GM18873 (cell line): ENCODE measurements at regions not wholly inside any gene's neighbourhood (a gene's known extent, or its start where the extent isn't known, plus 50 kb on each side); places are given as distances from the start of the nearest gene placed in this dataset.

Experiments
- ATAC-seq: cut with Tn5 transposase; IDR thresholded peaks from one replicate; pipeline ENCODE4 v1.9.1; 2021; ENCODE audit warnings: mild to moderate bottlenecking, moderate library complexity, moderate number of reproducible peaks; ENCODE audit not compliant: unreplicated experiment, low FRiP score

DNA sequence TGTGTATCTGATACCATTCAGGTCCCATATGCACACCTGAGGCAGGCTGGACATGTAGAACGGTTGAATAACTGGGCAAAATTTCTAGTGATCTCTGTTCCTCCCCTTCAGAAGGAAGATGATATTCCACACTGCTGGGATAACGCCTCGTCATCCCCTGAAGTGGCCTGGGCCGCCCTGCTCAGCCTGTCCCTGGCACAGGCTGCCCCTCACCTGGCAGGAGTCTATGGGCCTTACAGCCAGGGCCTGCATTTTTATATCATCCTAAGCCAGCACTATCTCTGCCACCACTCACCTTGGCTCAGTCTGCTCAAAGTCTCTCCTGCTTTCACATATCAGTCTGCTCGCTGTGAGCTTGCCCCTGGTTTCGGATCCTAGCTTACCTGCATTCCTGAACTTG lies 209.2 kb downstream of the CSNK2A3 start:
- ATAC-seq = no peak

DNA sequence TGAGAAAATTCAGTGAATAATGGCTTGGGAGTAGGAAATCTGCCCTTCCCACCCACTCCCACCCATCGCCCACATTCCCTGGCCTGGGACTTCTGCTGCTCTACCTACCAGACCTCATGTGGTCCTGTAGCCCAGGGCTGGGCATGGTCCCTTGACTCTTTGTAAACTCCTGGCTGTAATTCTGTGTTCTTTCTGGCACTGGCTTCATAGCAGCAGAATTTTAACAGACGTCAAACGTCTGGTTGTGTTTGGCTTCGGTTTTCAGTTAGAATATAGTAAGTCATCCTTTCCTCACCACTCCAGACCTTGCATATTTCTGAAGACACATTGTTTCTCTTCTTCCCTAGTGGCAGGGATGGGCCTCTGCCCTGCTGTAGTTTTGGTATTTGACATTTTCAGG lies 210.6 kb downstream of the CSNK2A3 start:
- no peak for ATAC-seq

- ATAC-seq = no peak
Observed at GRCh38 chr11:11141065-11141464, 212.0 kb downstream of the CSNK2A3 start.

DNA sequence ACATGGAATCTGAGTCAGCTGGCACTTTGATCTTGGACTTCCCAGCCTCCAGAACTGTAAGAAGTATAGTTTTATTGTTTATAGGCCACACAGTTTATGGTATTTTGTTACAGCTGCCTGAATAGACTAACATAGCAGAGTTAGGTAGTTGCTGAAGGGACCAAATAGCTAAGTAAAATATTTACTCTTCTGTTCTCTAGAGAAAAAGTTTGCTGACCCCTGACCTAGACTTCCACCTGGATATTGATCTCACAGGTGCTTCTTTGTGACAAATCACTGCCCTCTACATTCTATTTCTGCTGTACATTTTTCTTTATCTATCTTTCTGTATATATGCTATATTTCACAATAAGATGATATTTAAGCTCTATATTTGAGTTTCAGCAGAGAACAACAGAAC lies 212.5 kb downstream of the CSNK2A3 start:
- ATAC-seq = no peak

- no peak for ATAC-seq
Observed at GRCh38 chr11:11137339-11137738, 215.7 kb downstream of the CSNK2A3 start.

DNA sequence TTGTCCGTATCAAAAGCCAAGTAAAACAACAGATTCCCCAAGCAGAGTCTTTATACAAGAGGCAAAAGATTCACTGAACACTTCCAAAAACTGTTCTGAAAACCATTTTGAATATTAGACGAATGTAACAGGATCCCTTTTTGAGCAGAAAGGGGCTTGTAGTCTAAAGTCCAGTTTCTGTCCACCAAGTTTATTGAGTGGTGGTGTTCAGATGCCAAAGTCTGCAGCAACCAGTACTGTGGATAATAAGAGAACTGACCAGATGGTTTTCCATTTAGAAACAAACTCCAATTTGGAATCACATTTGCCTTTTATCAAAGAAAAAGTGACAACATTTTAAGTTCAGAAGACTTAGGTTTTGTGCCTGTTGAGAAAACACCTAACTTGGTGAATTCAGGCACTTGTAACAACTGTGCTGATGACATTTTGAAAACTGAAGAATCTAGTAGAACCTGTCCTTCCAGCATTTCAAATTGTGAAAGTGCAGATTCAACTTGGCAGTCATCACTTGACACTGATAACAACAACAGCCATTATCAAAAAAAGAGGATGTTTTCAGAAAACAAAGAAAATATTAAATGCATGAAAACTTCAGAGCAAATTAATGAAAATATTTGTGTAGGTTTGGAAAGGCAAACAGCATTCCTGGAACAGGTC lies 217.1 kb downstream of the CSNK2A3 start:
- no peak for ATAC-seq

DNA sequence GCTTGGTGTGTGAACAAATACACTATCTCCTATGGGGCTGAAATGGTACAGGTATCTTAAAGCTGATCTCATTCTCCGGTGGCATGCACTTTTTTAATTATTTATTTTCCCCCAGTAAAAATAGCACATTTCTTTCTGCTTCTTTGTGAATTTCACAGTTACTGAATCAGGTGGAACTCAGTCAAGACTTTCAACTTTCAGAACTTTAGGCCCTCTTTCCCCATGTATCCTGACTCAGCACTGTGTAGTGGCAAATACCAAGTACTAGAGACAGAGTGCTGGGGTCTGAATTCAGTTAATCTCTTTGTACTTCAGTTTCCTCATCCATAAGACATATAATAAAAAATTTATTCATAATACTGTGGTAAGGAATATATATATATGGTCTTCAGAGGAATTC lies 223.9 kb downstream of the CSNK2A3 start:
- ATAC-seq = no peak

GRCh38 chr11:11125618-11126017 lies 227.4 kb downstream of the CSNK2A3 start:
- no peak for ATAC-seq

- no peak for ATAC-seq
Observed at GRCh38 chr11:11122749-11123148, 230.3 kb downstream of the CSNK2A3 start.

GRCh38 chr11:11119917-11120316 lies 233.1 kb downstream of the CSNK2A3 start:
- no peak for ATAC-seq

GRCh38 chr11:11117730-11118129 lies 235.3 kb downstream of the CSNK2A3 start:
- ATAC-seq = no peak

- no peak for ATAC-seq
Observed at GRCh38 chr11:11115475-11115874, 237.6 kb downstream of the CSNK2A3 start.

DNA sequence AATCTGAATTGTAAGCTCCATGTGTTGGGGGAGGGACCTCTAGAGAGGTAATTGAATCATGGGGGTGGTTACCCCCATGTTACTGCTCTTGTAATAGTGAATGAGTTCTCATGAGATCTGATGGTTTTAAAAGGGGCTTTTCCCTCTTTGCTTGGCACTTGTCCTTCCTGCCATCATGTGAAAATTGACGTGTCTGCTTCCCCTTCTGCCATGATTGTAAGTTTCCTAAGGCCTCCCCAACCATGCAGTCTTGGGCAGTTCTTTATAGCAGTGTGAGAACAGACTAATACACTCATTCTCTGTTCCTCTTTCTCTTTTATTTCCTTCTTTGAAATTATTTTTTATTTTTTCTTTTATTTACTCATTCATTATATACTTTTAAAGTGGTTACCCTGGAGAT lies 239.4 kb downstream of the CSNK2A3 start:
- no peak for ATAC-seq

GRCh38 chr11:11108026-11108425 lies 245.0 kb downstream of the CSNK2A3 start:
- no peak for ATAC-seq

DNA sequence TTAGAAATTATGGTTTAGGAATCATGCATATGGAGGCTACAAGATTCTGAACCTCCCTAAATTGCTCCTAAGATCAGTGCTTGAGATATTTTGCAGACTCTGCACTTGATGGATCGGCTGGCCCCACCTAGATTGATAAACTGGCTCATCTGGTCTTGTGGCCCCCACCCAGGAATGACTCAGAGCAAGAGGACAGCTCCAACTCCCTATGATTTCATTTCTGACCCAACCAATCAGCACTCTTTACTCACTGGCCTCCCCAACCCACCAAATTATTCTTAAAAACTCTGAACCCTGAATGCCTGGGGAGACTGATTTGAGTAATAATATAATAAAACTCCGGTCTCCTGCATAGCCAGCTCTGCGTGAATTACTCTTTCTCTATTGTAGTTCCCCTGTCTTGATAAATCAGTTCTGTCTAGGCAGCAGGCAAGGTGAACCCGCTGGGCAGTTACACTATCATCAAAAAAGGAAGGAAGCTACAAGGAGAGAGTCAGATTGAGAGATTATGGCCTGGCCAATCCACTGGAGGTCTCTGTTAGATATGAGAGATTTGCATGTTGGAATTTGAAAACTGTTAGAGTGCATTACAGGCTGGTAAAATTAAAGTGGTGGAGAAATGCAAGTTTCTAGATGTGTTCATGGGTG lies 245.8 kb downstream of the CSNK2A3 start:
- no peak for ATAC-seq

GRCh38 chr11:11105361-11105760 lies 247.5 kb upstream of the ZBED5 start:
- ATAC-seq = no peak

DNA sequence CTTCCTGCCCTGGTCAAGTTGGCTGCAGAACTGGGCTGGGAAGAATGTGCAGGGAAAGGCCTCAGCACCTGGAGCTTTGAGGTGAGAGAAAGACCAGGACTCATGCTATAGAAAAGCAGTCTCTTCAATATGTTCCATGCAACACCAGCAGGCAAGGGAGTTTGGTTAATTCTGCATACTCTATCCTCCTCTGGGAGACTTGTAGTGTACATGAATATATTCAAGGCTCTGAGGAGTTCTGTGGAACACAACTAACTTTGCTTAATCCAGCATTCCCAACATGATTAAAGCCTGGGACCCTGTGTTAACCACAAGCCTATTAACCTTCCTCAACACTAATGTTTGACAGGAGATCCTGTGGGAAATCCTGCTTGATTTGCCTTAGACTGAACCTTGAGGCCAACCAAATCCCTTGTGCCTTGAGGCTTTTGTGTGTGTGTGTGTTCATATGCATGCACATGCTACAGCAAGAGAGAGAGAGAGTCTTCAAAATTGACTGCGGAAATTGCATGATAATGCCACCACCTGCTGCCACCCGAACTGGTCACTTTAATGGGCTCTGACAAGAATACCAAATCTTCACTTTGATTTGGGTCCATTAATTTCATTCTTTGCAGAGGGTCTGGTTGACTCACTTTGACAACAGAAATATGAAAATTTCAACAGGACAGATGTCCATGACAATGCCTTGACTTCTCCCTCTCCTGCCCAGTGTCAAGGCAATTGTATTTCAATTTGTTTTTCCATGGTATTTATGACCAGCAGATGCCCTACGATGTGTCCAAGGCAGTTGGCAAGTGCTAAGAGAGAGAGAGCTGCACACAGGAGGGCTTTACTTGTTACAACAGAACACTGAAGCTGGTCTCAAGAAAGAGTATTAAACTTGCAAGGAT lies 238.2 kb upstream of the ZBED5 start:
- ATAC-seq = no peak

GRCh38 chr11:11090495-11090894 lies 232.6 kb upstream of the ZBED5 start:
- no peak for ATAC-seq

DNA sequence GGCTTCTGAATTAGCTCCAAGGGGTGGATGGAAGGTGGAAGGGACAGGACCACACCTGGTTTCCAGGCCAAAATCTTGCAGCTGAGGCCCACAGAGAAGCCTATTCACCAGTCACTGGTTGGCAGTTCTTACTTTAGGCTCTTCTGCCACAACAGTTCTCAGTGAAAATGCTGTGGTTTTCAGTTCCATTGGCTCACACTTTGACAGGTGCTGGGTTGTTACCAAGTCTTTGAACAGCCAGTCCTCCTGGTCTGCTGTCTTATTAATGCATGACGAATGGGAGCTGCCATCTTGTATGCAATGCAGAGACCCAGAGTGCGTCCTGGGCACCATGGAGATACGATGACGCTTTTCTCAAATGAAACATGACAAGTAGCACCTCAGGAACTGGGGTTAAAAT lies 232.0 kb upstream of the ZBED5 start:
- no peak for ATAC-seq

GRCh38 chr11:11086979-11087378 lies 229.1 kb upstream of the ZBED5 start:
- no peak for ATAC-seq

DNA sequence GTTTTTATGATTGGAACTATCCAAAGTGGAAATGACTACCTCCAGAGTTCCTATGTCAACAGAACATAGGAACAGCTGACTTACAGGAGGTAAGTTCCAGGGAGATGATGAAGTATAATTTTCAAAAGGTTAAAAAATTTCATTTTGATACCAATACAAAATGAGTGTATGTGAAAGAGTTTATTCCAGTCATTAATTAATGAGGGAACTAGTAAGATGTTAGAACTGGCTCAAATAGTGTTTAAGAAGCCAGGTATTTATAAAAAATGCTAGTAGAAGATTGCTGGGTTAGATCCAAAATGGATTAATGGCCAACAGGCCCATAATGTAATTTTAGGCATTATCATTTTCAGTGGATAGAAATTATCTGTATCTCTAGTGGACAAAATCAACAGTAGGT lies 227.7 kb upstream of the ZBED5 start:
- no peak for ATAC-seq
